Lung (tissue), 11 donors: ENCODE measurements at regions not wholly inside any gene's neighbourhood (a gene's known extent, or its start where the extent isn't known, plus 50 kb on each side); places are given as distances from the start of the nearest gene placed in this dataset.

Experiments used
- ATAC-seq: fragments of 200-7000 bp; cut with Tn5 transposase; one replicate; pipeline ENCODE4 v1.9.1; 2020; ENCODE audit warnings: moderate number of reproducible peaks; ENCODE audit not compliant: insufficient read depth, low FRiP score
- DNase-seq, 3 donors: peaks; one replicate each; pipeline ENCODE4 v3.0.0-alpha.2; 2013 to 2017
- H3K27ac ChIP-seq, 2 donors: one replicate each; pipeline ENCODE4 v1.5.1; 2013; ENCODE audit warnings: mild to moderate bottlenecking in 2 of 2, moderate library complexity in 2 of 2, control low read depth in 1 of 2, inconsistent platforms in 1 of 2, low read depth in 1 of 2, low read length in 1 of 2
- H3K27me3 ChIP-seq, 3 donors: one replicate each; pipeline ENCODE4 v1.5.1; 2013; ENCODE audit warnings: low read length in 2 of 3; ENCODE audit not compliant: control insufficient read depth in 3 of 3, insufficient read depth in 3 of 3
- H3K36me3 ChIP-seq, 4 donors: one replicate each; pipeline ENCODE4 v1.5.1; 2013; ENCODE audit warnings: low read length in 4 of 4, mild to moderate bottlenecking in 1 of 4, moderate library complexity in 1 of 4; ENCODE audit not compliant: control insufficient read depth in 4 of 4, insufficient read depth in 4 of 4
- H3K4me1 ChIP-seq, 5 donors: one replicate each; pipeline ENCODE4 v1.5.1; 2013; ENCODE audit warnings: low read length in 5 of 5, mild to moderate bottlenecking in 2 of 5, moderate library complexity in 1 of 5; ENCODE audit not compliant: control insufficient read depth in 5 of 5, insufficient read depth in 5 of 5
- H3K4me3 ChIP-seq: one replicate; pipeline ENCODE4 v1.5.1; 2013; ENCODE audit warnings: mild to moderate bottlenecking, control low read depth, moderate library complexity
- H3K9ac ChIP-seq, 2 donors: one replicate each; pipeline ENCODE4 v1.5.1; 2013; ENCODE audit warnings: low read length in 2 of 2, control low read depth in 1 of 2; ENCODE audit not compliant: insufficient read depth in 1 of 2
- H3K9me3 ChIP-seq, 4 donors: one replicate each; pipeline ENCODE4 v1.5.1; 2013; ENCODE audit warnings: low read length in 3 of 4, mild to moderate bottlenecking in 1 of 4, moderate library complexity in 1 of 4; ENCODE audit not compliant: control insufficient read depth in 4 of 4, insufficient read depth in 3 of 4
- CTCF ChIP-seq: IDR thresholded peaks from 2 replicates; pipeline ENCODE4 v1.5.1; 2012; ENCODE audit warnings: mild to moderate bottlenecking; ENCODE audit errors: control extremely low read depth, extremely low read depth
- WGBS, 2 donors: extraction: QIAGEN DNeasy Blood & Tissue Kit; methylation state at CpG; one replicate each; pipeline ENCODE4 v1.1.7; 2013; 5-methylcytosine and 5-hydroxymethylcytosine counted together
- donor health status: control.
- donor health status: control.
- donor health status: Bipolar disorder and iron deficiency.
- donor health status: healthy.
- donor health status: DM: yes; HTN: yes; CAD: no.

- no peaks in the 10 kb centered on the region for H3K27me3 ChIP-seq
- no peaks in the 10 kb centered on the region for H3K36me3 ChIP-seq
- no peaks in the 10 kb centered on the region for H3K4me1 ChIP-seq
- no peak for ATAC-seq
- TF ChIP-seq CTCF: no peak
- 85 to 94% methylated on average over 6 of the region's 6 CpGs for WGBS, 2 donors
- H3K4me3 ChIP-seq: no peak overlapping the region
- no peak for DNase-seq
- H3K27ac ChIP-seq: no peak overlapping the region
- H3K9me3 ChIP-seq: no peaks in the 10 kb centered on the region
- H3K9ac ChIP-seq: no peak overlapping the region
Measured at GRCh38 chr1:94672934-94673333, 131.4 kb upstream of the F3 start.

- WGBS, 2 donors: 94 to 100% methylated on average over 2 of the region's 2 CpGs
- Histone ChIP-seq H3K9me3 (no peaks in the 10 kb centered on the region), H3K27me3 (no peaks in the 10 kb centered on the region), H3K4me3 (no peak overlapping the region), H3K36me3 (no peaks in the 10 kb centered on the region), H3K27ac (no peak overlapping the region), H3K4me1 (no peaks in the 10 kb centered on the region), H3K9ac (no peak overlapping the region)
- ATAC-seq: no peak
- no peak for TF ChIP-seq CTCF
- DNase-seq: no peak
Measured at GRCh38 chr1:94672001-94672400, 130.4 kb upstream of the F3 start.

- Histone ChIP-seq H3K9ac (no peak overlapping the region), H3K27ac (no peak overlapping the region), H3K4me3 (no peak overlapping the region), H3K36me3 (no peaks in the 10 kb centered on the region), H3K27me3 (no peaks in the 10 kb centered on the region), H3K4me1 (no peaks in the 10 kb centered on the region), H3K9me3 (no peaks in the 10 kb centered on the region)
- no peak for ATAC-seq
- no peak for TF ChIP-seq CTCF
- DNase-seq: no peak
- 62 to 92% methylated on average over 2 of the region's 2 CpGs for WGBS, 2 donors
Measured at GRCh38 chr1:94670273-94670672, 128.7 kb upstream of the F3 start.

GRCh38 chr1:94669198-94669597, 127.6 kb upstream of the F3 start:
- H3K4me1 ChIP-seq: no peaks in the 10 kb centered on the region
- H3K36me3 ChIP-seq: no peaks in the 10 kb centered on the region
- WGBS, 2 donors: 89 to 96% methylated on average over 1 of the region's 1 CpG
- DNase-seq (no peak), ATAC-seq (no peak)
- TF ChIP-seq CTCF: no peak
- no peaks in the 10 kb centered on the region for H3K9me3 ChIP-seq
- H3K27me3 ChIP-seq: no peaks in the 10 kb centered on the region
- no peak overlapping the region for H3K27ac ChIP-seq
- H3K9ac ChIP-seq: no peak overlapping the region
- H3K4me3 ChIP-seq: no peak overlapping the region
